ENCODE measurements at regions not wholly inside any gene's neighbourhood (a gene's known extent, or its start where the extent isn't known, plus 50 kb on each side); places are given as distances from the start of the nearest gene placed in this dataset.

- DNase-seq (ENCODE audit: insufficient read length, low spot score): no peak
- TF ChIP-seq, protein P1, sequence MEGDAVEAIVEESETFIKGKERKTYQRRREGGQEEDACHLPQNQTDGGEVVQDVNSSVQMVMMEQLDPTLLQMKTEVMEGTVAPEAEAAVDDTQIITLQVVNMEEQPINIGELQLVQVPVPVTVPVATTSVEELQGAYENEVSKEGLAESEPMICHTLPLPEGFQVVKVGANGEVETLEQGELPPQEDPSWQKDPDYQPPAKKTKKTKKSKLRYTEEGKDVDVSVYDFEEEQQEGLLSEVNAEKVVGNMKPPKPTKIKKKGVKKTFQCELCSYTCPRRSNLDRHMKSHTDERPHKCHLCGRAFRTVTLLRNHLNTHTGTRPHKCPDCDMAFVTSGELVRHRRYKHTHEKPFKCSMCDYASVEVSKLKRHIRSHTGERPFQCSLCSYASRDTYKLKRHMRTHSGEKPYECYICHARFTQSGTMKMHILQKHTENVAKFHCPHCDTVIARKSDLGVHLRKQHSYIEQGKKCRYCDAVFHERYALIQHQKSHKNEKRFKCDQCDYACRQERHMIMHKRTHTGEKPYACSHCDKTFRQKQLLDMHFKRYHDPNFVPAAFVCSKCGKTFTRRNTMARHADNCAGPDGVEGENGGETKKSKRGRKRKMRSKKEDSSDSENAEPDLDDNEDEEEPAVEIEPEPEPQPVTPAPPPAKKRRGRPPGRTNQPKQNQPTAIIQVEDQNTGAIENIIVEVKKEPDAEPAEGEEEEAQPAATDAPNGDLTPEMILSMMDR (IDR thresholded peaks at IDR 0.05; ENCODE audit: insufficient read depth, missing control alignments): no peak
- no peak for FAIRE-seq
Observed at GRCh38 chr14:53391156-53391555, 238.0 kb upstream of the DDHD1 start.

DNA sequence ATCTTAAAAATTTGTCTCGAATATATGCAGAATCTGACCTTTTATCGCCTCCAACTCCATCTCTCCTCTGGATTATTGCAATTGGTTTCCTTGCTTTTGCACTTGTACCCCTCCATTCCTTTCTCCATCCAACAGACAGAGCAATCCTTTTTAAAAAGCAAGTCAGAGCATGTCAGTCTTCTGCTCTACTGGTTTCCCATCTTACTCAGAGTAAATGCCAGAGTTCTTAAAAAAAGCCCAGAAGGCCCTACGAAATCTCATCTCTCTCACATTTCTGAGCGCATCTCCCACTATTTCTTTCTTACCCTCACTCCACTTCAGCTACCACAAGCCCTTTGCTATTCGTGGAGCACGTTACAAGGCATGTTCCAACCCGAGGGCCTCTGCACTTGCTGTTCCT, 236.9 kb upstream of the DDHD1 start:
- TF ChIP-seq, protein P1 (IDR thresholded peaks at IDR 0.05; ENCODE audit: insufficient read depth, missing control alignments): no peak
- FAIRE-seq (no peak), DNase-seq (ENCODE audit: insufficient read length, low spot score) (no peak)

GRCh38 chr14:53389202-53389601, 236.1 kb upstream of the DDHD1 start:
- FAIRE-seq (no peak), DNase-seq (ENCODE audit: insufficient read length, low spot score) (no peak)
- TF ChIP-seq, protein P1 (IDR thresholded peaks at IDR 0.05; ENCODE audit: insufficient read depth, missing control alignments): no peak

GRCh38 chr14:53386362-53386761, 233.2 kb upstream of the DDHD1 start:
- DNase-seq (ENCODE audit: insufficient read length, low spot score): no peak
- TF ChIP-seq, protein P1 (IDR thresholded peaks at IDR 0.05; ENCODE audit: insufficient read depth, missing control alignments): no peak
- FAIRE-seq: no peak

- DNase-seq (ENCODE audit: insufficient read length, low spot score) (no peak), FAIRE-seq (no peak)
- TF ChIP-seq, protein P1 (IDR thresholded peaks at IDR 0.05; ENCODE audit: insufficient read depth, missing control alignments): no peak
Observed at GRCh38 chr14:53384536-53384935, 231.4 kb upstream of the DDHD1 start.

DNA sequence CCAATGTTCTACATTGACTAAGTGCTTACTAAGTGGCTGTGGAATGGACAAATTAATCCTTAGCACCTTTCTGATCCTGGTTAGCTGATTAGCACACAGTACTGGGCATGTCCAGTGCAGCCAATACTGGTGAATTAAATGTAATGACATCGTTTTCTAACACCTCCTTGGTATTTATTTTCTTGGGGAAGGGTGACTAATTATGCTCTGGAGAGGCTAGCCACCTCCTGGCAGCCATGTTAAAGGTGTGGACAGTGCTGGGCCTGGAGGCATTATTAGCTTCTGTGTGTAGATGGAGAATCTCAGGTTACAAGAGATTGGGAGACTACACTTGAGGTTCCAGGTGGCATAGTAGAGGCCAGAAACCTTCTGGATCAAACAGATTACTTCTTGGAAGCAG, 230.9 kb upstream of the DDHD1 start:
- TF ChIP-seq, protein P1 (IDR thresholded peaks at IDR 0.05; ENCODE audit: insufficient read depth, missing control alignments): no peak
- DNase-seq (ENCODE audit: insufficient read length, low spot score): no peak
- no peak for FAIRE-seq

DNA sequence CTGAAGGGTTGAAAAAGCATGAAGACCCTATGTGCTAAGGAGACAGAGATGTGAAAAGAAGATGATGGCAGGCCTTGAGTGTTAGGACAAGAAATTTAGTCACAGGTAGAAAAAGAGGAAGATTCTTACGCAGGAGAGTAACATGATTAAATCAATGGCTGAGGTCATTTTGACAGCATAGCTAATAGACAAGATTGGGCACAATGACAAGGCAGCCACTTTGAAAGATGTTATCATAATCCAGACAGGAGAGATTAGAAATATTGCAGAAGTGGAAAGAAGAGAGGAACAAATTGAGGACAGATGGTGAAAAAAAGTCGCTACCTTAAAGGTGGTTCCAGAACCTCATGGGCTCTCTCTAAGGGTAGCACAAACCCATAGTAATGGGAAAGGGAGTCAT, 228.8 kb upstream of the DDHD1 start:
- FAIRE-seq: no peak

More for the DNA sequence above, 228.8 kb upstream of the DDHD1 start:
- TF ChIP-seq, protein P1 (IDR thresholded peaks at IDR 0.05; ENCODE audit: insufficient read depth, missing control alignments): no peak
- DNase-seq (ENCODE audit: insufficient read length, low spot score): no peak

Measured in D721Med (cell line).